ENCODE measurements at regions not wholly inside any gene's neighbourhood (a gene's known extent, or its start where the extent isn't known, plus 50 kb on each side); places are given as distances from the start of the nearest gene placed in this dataset.

DNA sequence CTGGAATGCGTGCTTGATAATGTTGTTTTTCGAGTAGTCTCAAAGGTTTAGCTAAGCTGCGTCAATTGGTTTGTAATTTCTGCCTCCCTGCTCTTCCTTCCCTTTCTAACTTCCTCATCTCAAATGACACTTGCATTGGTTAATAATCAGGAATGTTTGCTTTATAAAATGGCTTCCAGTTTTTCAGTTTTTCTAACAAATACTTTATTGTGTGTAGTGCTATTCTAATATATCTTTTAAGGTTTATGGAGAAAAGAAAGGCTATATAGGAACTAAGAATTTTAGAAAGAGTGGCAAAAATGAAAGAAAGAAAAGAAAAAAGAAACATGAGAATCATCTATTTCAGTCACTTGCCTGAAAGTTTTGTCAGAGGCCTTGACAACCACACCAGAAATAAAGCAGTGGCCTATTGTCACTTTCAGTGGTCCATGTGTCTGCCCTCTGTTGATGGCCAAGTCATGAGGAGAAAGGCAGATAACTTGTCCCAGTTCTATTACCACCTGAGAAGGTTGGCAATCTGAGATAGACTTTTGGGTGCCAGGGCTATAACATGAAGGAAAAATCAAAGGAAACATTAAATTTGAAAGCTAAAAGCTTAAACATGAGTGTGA, 221.9 kb upstream of the KITLG start:
- Mint-ChIP-seq H3K27me3 (ENCODE audit: insufficient read depth, unreplicated experiment) (no peaks in the 10 kb centered on the region), H3K36me3 (ENCODE audit: insufficient read depth, unreplicated experiment) (no peaks in the 10 kb centered on the region), H3K4me1 (ENCODE audit: low read depth, unreplicated experiment) (peaks cover 12% of the 10 kb centered on the region), H3K27ac (ENCODE audit: unreplicated experiment) (no peak overlapping the region), H3K4me3 (ENCODE audit: unreplicated experiment) (no peak overlapping the region), H3K9me3 (ENCODE audit: unreplicated experiment) (peaks cover 24% of the 10 kb centered on the region)
- ChIA-PET CTCF (no interaction called here), POLR2A (no interaction called here)
- Histone ChIP-seq H3K27me3 (replicated peaks; ENCODE audit: control insufficient read depth, insufficient read depth, low read length) (no peaks in the 10 kb centered on the region), H3K9me3 (no peaks in the 10 kb centered on the region), H3K4me3 (ENCODE audit: low read depth, low read length) (no peak overlapping the region), H3K4me1 (peaks cover 9% of the 10 kb centered on the region), H3K36me3 (ENCODE audit: control insufficient read depth, insufficient read depth, low read length) (no peaks in the 10 kb centered on the region)
- intact Hi-C loops (cut with micrococcal nuclease; ENCODE audit: unreplicated experiment) = no loop called here
- DNase-seq = no peak
- no TSS peak for BruUV-seq (replicated peaks)
- TF ChIP-seq, protein P1, sequence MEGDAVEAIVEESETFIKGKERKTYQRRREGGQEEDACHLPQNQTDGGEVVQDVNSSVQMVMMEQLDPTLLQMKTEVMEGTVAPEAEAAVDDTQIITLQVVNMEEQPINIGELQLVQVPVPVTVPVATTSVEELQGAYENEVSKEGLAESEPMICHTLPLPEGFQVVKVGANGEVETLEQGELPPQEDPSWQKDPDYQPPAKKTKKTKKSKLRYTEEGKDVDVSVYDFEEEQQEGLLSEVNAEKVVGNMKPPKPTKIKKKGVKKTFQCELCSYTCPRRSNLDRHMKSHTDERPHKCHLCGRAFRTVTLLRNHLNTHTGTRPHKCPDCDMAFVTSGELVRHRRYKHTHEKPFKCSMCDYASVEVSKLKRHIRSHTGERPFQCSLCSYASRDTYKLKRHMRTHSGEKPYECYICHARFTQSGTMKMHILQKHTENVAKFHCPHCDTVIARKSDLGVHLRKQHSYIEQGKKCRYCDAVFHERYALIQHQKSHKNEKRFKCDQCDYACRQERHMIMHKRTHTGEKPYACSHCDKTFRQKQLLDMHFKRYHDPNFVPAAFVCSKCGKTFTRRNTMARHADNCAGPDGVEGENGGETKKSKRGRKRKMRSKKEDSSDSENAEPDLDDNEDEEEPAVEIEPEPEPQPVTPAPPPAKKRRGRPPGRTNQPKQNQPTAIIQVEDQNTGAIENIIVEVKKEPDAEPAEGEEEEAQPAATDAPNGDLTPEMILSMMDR (IDR thresholded peaks at IDR 0.05; ENCODE audit: insufficient read depth in 1 of 2, low read depth in 1 of 2, low read length in 1 of 2, severe bottlenecking in 1 of 2, unreplicated experiment in 1 of 2) = no peak

DNA sequence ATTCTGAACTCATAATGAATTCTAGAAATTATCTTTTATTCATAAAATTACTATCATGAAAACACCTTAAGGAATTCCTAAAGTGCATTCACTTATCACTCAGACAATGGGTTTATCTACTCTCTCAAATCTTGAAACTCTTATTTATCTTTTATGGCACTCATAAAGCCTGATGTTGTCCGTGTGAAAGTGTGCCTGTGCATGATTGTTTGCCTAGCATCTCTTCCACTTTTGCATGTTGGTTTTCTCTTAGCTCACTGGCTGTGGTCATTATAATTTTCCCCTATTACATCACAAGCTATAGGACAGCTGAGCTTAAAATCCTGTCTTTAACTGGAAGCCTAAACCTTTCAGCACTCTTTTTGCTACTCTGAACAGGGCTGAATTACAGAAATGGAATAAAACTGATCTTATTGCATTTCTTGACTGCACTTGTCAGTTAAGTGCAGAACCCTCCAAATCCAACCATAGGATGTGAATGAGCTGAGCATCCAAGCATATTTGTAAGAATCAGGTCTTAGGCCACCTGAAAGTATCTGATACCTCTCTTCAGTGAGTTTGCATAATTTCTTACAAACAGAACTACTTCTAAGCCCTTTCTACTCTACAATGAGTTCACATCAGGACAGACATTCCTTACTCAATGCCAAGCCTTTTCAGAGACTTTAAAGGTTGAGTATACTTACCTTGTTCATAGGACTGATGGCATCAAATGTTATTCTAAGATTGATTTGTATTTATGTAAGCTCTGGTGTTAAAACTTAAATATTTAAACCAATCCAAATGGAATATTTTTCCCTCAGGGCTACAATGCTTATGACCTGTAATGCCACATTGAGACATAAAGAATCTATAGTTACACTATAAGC, 221.2 kb upstream of the KITLG start:
- Histone ChIP-seq H3K4me1 (peaks cover 9% of the 10 kb centered on the region), H3K4me3 (ENCODE audit: low read depth, low read length) (no peak overlapping the region), H3K36me3 (ENCODE audit: control insufficient read depth, insufficient read depth, low read length) (no peaks in the 10 kb centered on the region), H3K27me3 (replicated peaks; ENCODE audit: control insufficient read depth, insufficient read depth, low read length) (no peaks in the 10 kb centered on the region), H3K9me3 (no peaks in the 10 kb centered on the region; the same call in 1 of the 2 replicates)
- no peaks in the 10 kb centered on the region for H3K36me3 Mint-ChIP-seq (ENCODE audit: insufficient read depth, unreplicated experiment)
- H3K27me3 Mint-ChIP-seq (ENCODE audit: insufficient read depth, unreplicated experiment) = no peaks in the 10 kb centered on the region
- intact Hi-C loops (cut with micrococcal nuclease; ENCODE audit: unreplicated experiment) = no loop called here
- no TSS peak for BruUV-seq (replicated peaks)
- DNase-seq = no peak
- peaks cover 24% of the 10 kb centered on the region for H3K9me3 Mint-ChIP-seq (ENCODE audit: unreplicated experiment)
- ChIA-PET POLR2A (no interaction called here), CTCF (no interaction called here)
- TF ChIP-seq, protein P1 (IDR thresholded peaks at IDR 0.05; ENCODE audit: insufficient read depth in 1 of 2, low read depth in 1 of 2, low read length in 1 of 2, severe bottlenecking in 1 of 2, unreplicated experiment in 1 of 2) = no peak
- H3K4me3 Mint-ChIP-seq (ENCODE audit: unreplicated experiment) = no peak overlapping the region
- H3K27ac Mint-ChIP-seq (ENCODE audit: unreplicated experiment) = no peak overlapping the region
- peaks cover 12% of the 10 kb centered on the region for H3K4me1 Mint-ChIP-seq (ENCODE audit: low read depth, unreplicated experiment)

DNA sequence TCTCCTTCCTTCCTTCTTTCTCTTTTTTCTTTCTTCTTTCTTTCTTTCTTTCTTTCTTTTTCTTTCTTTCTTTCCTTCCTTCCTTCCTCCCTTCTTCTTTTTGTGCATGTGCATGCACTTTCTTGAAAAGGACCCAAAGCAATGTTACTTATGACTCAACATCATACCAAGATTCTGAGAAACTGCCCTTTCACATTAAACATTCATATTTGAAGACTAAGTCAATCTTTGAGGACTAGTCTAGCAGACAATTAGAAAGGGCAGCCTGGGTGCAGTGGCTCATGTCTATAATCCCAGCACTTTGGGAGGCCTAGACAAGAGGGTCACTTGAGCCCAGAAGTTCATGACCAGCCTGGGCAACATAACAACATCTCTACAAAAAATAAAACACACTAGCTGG, 212.8 kb upstream of the KITLG start:
- POLR2A ChIA-PET = no interaction called here

More for the DNA sequence above, 212.8 kb upstream of the KITLG start:
- intact Hi-C loops (cut with micrococcal nuclease; ENCODE audit: unreplicated experiment) = no loop called here
- no TSS peak for BruUV-seq (replicated peaks)
- Mint-ChIP-seq H3K9me3 (ENCODE audit: unreplicated experiment) (peaks cover 46% of the 10 kb centered on the region), H3K4me1 (ENCODE audit: low read depth, unreplicated experiment) (no peaks in the 10 kb centered on the region), H3K27me3 (ENCODE audit: insufficient read depth, unreplicated experiment) (no peaks in the 10 kb centered on the region), H3K4me3 (ENCODE audit: unreplicated experiment) (no peak overlapping the region), H3K27ac (ENCODE audit: unreplicated experiment) (no peak overlapping the region), H3K36me3 (ENCODE audit: insufficient read depth, unreplicated experiment) (no peaks in the 10 kb centered on the region)
- Histone ChIP-seq H3K9me3 (peaks cover 22% of the 10 kb centered on the region), H3K4me3 (ENCODE audit: low read depth, low read length) (no peak overlapping the region), H3K36me3 (ENCODE audit: control insufficient read depth, insufficient read depth, low read length) (no peaks in the 10 kb centered on the region), H3K27me3 (replicated peaks; ENCODE audit: control insufficient read depth, insufficient read depth, low read length) (no peaks in the 10 kb centered on the region), H3K4me1 (no peaks in the 10 kb centered on the region)
- DNase-seq = no peak
- TF ChIP-seq, protein P1 (IDR thresholded peaks at IDR 0.05; ENCODE audit: insufficient read depth in 1 of 2, low read depth in 1 of 2, low read length in 1 of 2, severe bottlenecking in 1 of 2, unreplicated experiment in 1 of 2) = no peak
- CTCF ChIA-PET = no interaction called here

Measured in Caco-2 (cell line).